ENCODE measurements at regions not wholly inside any gene's neighbourhood (a gene's known extent, or its start where the extent isn't known, plus 50 kb on each side); places are given as distances from the start of the nearest gene placed in this dataset.

DNA sequence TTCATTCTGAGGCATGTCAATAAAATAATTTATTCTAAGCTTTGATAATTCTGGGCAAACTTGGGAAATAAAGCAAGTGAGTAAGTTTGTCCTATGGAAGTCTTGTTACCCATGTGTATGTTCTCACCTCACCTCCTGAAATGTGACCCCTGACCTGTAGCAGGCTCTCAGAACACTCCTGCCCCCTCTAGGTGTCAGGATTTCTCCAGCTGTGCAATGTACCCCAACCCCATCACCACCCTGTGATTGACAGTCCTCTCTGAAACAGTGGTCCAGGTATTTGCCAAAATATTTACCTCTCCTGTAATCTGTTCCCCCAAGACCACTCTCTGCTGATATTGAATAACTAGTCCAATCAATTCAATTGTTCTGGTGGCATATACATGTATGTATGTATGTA lies 122.6 kb upstream of the PTER start:
- no peak for DNase-seq (ENCODE audit: low read depth)
- no peak overlapping the region for H3K4me3 ChIP-seq (ENCODE audit: low read depth, low read length)
- TF ChIP-seq, protein P1, sequence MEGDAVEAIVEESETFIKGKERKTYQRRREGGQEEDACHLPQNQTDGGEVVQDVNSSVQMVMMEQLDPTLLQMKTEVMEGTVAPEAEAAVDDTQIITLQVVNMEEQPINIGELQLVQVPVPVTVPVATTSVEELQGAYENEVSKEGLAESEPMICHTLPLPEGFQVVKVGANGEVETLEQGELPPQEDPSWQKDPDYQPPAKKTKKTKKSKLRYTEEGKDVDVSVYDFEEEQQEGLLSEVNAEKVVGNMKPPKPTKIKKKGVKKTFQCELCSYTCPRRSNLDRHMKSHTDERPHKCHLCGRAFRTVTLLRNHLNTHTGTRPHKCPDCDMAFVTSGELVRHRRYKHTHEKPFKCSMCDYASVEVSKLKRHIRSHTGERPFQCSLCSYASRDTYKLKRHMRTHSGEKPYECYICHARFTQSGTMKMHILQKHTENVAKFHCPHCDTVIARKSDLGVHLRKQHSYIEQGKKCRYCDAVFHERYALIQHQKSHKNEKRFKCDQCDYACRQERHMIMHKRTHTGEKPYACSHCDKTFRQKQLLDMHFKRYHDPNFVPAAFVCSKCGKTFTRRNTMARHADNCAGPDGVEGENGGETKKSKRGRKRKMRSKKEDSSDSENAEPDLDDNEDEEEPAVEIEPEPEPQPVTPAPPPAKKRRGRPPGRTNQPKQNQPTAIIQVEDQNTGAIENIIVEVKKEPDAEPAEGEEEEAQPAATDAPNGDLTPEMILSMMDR (IDR thresholded peaks at IDR 0.05; ENCODE audit: control insufficient read depth, extremely low read depth, insufficient read depth), result no peak

DNA sequence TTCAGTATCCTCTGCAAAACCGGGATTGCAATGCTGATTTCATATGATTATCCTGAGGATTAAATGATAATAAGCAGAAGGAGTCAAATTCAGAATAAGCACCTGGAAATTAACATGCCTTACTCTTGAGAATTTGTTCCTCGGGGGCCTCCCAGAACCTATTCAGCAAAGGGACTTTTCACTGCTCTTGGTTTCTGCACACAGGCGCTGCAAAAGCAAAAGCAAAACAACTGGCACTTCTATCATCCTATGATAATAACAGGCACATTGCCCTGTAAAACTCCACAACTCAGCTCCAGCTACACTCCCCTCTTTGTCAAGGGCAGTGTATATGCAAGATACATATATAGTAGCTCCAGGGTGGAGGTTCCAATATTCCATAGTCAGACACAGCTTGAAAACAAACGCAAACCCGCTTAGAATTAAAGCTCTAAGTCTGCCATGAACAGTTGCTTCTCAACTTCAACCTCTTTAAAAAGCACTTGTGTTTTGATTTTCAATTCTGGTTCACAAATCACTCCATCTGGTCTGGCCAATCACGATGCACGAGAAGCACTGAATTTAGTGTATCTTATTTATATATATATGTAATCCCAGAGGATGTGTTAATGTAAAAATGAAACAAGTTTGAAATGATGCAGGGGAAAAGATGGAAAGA lies 119.9 kb upstream of the PTER start:
- H3K4me3 ChIP-seq (ENCODE audit: low read depth, low read length), result no peak overlapping the region
- no peak for DNase-seq (ENCODE audit: low read depth)
- TF ChIP-seq, protein P1 (IDR thresholded peaks at IDR 0.05; ENCODE audit: control insufficient read depth, extremely low read depth, insufficient read depth), result no peak

DNA sequence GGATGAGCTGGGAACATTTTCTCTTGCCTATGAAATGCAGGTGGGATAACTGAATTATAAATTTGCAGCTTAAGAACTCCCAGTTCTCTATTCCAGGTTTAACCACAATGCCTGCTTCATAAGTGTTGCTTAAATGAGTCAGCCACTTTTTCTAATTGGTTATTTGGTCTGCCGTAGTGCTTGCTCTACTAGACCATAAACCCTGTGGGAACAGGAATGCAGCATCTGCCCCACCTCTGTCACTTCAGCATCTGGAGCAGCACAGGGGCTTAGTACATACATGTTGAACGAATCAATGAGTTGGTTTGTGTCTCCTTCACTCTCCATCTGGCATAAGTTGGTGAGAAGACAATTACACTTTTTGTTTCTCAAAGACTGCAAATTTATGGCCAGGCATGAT lies 95.2 kb upstream of the PTER start:
- TF ChIP-seq, protein P1 (IDR thresholded peaks at IDR 0.05; ENCODE audit: control insufficient read depth, extremely low read depth, insufficient read depth), result no peak
- H3K4me3 ChIP-seq (ENCODE audit: low read depth, low read length), result no peak overlapping the region
- no peak for DNase-seq (ENCODE audit: low read depth)

DNA sequence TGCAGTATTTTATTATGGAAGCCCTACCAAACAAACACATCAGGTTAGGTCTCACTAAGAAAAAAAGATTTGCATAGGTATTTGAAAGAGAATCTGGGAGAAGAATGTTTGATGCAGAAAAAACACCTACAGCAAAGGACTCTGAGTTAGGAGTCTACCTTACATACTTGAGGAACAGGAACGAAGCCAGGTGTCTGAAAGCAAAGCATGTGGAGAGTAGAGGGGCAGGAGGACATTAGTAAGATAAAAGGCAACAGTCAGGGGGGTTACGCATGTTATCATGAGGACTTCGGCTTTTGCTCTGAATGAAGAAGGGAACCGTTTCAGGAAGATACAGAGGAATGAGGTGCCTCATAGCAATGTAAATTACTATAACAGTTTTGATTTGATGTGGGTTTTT lies 87.9 kb upstream of the PTER start:
- TF ChIP-seq, protein P1 (IDR thresholded peaks at IDR 0.05; ENCODE audit: control insufficient read depth, extremely low read depth, insufficient read depth), result no peak
- DNase-seq (ENCODE audit: low read depth), result no peak
- H3K4me3 ChIP-seq (ENCODE audit: low read depth, low read length), result no peak overlapping the region

DNA sequence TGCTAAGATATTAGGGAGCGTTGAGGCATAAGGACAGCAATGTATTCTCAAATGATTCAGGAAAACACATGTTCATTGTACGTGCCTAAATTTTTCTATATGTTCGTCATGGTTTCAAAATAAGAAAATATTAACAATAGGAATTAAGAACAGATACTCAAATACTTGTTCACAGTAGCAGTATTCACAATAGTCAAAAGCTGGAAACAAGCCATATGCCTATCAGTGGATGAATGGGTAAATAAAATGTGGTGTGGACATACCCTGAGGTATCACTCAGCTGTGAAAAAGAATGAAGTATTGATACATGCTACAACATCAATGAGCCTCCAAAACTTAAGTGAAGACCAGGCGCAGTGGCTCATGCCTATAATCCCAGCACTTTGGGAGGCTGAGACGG lies 84.7 kb upstream of the PTER start:
- no peak overlapping the region for H3K4me3 ChIP-seq (ENCODE audit: low read depth, low read length)
- DNase-seq (ENCODE audit: low read depth), result no peak
- TF ChIP-seq, protein P1 (IDR thresholded peaks at IDR 0.05; ENCODE audit: control insufficient read depth, extremely low read depth, insufficient read depth), result no peak

DNA sequence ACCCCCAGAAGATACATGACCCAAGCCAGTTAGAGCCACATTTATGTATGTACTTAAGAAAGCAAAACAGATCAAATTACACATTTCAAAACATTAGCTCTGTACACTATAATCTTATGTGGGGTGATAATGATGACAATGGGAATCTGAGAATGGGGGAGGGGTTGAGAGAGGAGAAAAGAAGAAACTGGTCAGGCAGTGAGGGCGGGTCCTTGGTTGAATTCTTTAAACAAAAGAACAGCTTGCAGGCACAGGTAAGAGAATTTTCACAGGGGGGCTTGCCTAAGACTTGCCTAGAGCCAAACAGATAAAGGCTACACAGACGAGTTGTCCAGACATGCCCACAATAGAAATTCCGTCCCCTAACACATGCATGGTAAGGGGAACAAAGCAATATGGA lies 76.8 kb upstream of the PTER start:
- no peak for DNase-seq (ENCODE audit: low read depth)
- TF ChIP-seq, protein P1 (IDR thresholded peaks at IDR 0.05; ENCODE audit: control insufficient read depth, extremely low read depth, insufficient read depth), result no peak
- no peak overlapping the region for H3K4me3 ChIP-seq (ENCODE audit: low read depth, low read length)

DNA sequence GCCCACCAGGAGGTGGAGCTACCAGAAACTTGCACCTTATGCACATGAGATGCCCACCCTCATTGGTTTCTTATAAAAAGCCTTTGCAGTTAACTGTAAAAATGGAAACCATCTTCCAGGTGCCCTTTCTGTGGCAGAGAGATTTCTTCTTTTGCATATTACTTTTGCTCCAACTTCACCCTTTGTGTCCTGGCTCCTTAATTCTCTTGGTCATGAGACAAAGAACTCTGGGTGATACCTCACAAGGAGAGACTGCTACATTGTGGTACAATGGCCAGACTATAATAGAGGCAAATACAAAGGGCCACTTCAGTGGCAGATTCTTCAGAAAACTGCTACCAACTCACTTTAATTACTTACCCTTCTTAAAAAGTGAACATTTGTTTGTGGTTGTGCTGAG lies 76.4 kb upstream of the PTER start:
- no peak for DNase-seq (ENCODE audit: low read depth)
- TF ChIP-seq, protein P1 (IDR thresholded peaks at IDR 0.05; ENCODE audit: control insufficient read depth, extremely low read depth, insufficient read depth), result no peak

More for the DNA sequence above, 76.4 kb upstream of the PTER start:
- H3K4me3 ChIP-seq (ENCODE audit: low read depth, low read length), result no peak overlapping the region
